ENCODE measurements at regions not wholly inside any gene's neighbourhood (a gene's known extent, or its start where the extent isn't known, plus 50 kb on each side); places are given as distances from the start of the nearest gene placed in this dataset.

GRCh38 chr4:45883421-45883820 lies 240.4 kb downstream of the GABRG1 start:
- no peak for TF ChIP-seq POLR2A (IDR thresholded peaks at IDR 0.05)
- no peak for TF ChIP-seq CTCF (IDR thresholded peaks at IDR 0.05)

All from right lobe of liver (tissue), 4 donors.